Esophagus muscularis mucosa (tissue), 4 donors: ENCODE measurements at regions not wholly inside any gene's neighbourhood (a gene's known extent, or its start where the extent isn't known, plus 50 kb on each side); places are given as distances from the start of the nearest gene placed in this dataset.

Experiments used
- DNase-seq: peaks from one replicate; pipeline ENCODE4 v3.0.0-alpha.2; 2017; ENCODE audit errors: extremely low spot score
- H3K27ac ChIP-seq, 4 donors: fragments of 200-600 bp; sonication (generic); replicated peaks in 1 of 4; 1 replicate in 3 of 4; 2 replicates in 1 of 4; pipeline ENCODE4 v1.5.1; 2016 to 2019; ENCODE audit warnings: mild to moderate bottlenecking in 1 of 4
- H3K27me3 ChIP-seq, 4 donors: fragments of 200-600 bp; sonication (generic); one replicate each; pipeline versions ENCODE4 v1.5.1 to v1.6.0; 2016 to 2019
- H3K36me3 ChIP-seq, 4 donors: fragments of 200-600 bp; sonication (generic); one replicate each; pipeline ENCODE4 v1.5.1; 2016 to 2019
- H3K4me1 ChIP-seq, 4 donors: fragments of 200-600 bp; sonication (generic); one replicate each; pipeline ENCODE4 v1.5.1; 2016 to 2019
- H3K4me3 ChIP-seq, 4 donors: fragments of 200-600 bp; sonication (generic); 1 replicate in 2 of 4; 2 replicates in 2 of 4; pipeline ENCODE4 v1.5.1; 2016 to 2019; ENCODE audit warnings: mild to moderate bottlenecking in 4 of 4, moderate library complexity in 1 of 4
- H3K9me3 ChIP-seq, 4 donors: fragments of 200-600 bp; sonication (generic); 1 replicate in 3 of 4; 2 replicates in 1 of 4; pipeline ENCODE4 v1.5.1; 2016 to 2019
- CTCF ChIP-seq, 3 experiments: fragments of 200-600 bp in 2 of 3; fragments of 450-650 bp in 1 of 3; sonication (generic) in 2 of 3; IDR thresholded peaks; one replicate each; pipeline ENCODE4 v1.5.1; 2017 to 2019; ENCODE audit warnings: antibody characterized with exemption in 3 of 3, mild to moderate bottlenecking in 2 of 3, moderate library complexity in 1 of 3
- EP300 ChIP-seq: sonication (generic); formaldehyde crosslinking; IDR thresholded peaks from one replicate; pipeline ENCODE4 v1.6.1; 2017; ENCODE audit warnings: antibody characterized with exemption
- POLR2A ChIP-seq: fragments of 450-650 bp; IDR thresholded peaks from one replicate; pipeline ENCODE4 v1.6.1; 2017; ENCODE audit warnings: antibody characterized with exemption, moderate library complexity, mild to moderate bottlenecking, low read depth
- POLR2AphosphoS5 ChIP-seq, 2 donors: sonication (generic); formaldehyde crosslinking; IDR thresholded peaks; one replicate each; pipeline ENCODE4 v1.6.1; 2017; ENCODE audit warnings: antibody characterized with exemption in 2 of 2
- WGBS: methylation state at CpG from one replicate; pipeline ENCODE4 v1.1.5; 2018; 5-methylcytosine and 5-hydroxymethylcytosine counted together
- intact Hi-C: fragments of 100-400 bp; cut with DNase I; formaldehyde crosslinking; loops from one replicate; pipeline ENCODE4 v1.15.1; 2023

GRCh38 chr6:153275997-153276396 is 144.9 kb upstream of the RGS17 start:
- DNase-seq, result no peak
- 84% methylated on average over 3 of the region's 3 CpGs for WGBS

GRCh38 chr6:153272201-153272980 is 141.3 kb upstream of the RGS17 start:
- H3K4me3 ChIP-seq, result no peak overlapping the region
- no peak for DNase-seq
- 69% methylated on average over 5 of the region's 5 CpGs for WGBS
- H3K27me3 ChIP-seq, result no peaks in the 10 kb centered on the region
- no peak overlapping the region for H3K27ac ChIP-seq
- no peak for TF ChIP-seq CTCF (IDR thresholded peaks at IDR 0.05)
- no peak for TF ChIP-seq EP300
- TF ChIP-seq POLR2AphosphoS5 (IDR thresholded peaks at IDR 0.05), result no peak
- no peak for TF ChIP-seq POLR2A
- H3K9me3 ChIP-seq, result peaks cover 0 to 4% (median 0%) of the 10 kb centered on the region in 4 donors
- intact Hi-C loops, result no loop called here
- no peaks in the 10 kb centered on the region for H3K36me3 ChIP-seq
- H3K4me1 ChIP-seq, result no peaks in the 10 kb centered on the region

More at GRCh38 chr6:153275997-153276396, 144.9 kb upstream of the RGS17 start:
- H3K4me1 ChIP-seq, result no peaks in the 10 kb centered on the region
- intact Hi-C loops, result no loop called here
- TF ChIP-seq POLR2AphosphoS5 (IDR thresholded peaks at IDR 0.05) (no peak), EP300 (no peak), CTCF (IDR thresholded peaks at IDR 0.05) (no peak), POLR2A (no peak)
- no peaks in the 10 kb centered on the region for H3K27me3 ChIP-seq
- H3K27ac ChIP-seq, result no peak overlapping the region
- no peaks in the 10 kb centered on the region for H3K36me3 ChIP-seq
- H3K4me3 ChIP-seq, result no peak overlapping the region
- peaks cover 0 to 4% (median 0%) of the 10 kb centered on the region in 4 donors for H3K9me3 ChIP-seq

GRCh38 chr6:153263489-153263888 is 132.4 kb upstream of the RGS17 start:
- no peaks in the 10 kb centered on the region for H3K9me3 ChIP-seq
- no peaks in the 10 kb centered on the region for H3K27me3 ChIP-seq
- no peak overlapping the region for H3K4me3 ChIP-seq
- H3K4me1 ChIP-seq, result no peaks in the 10 kb centered on the region
- no peak for TF ChIP-seq POLR2A
- TF ChIP-seq POLR2AphosphoS5 (IDR thresholded peaks at IDR 0.05), result no peak
- no peak for TF ChIP-seq CTCF (IDR thresholded peaks at IDR 0.05)
- TF ChIP-seq EP300, result no peak
- H3K36me3 ChIP-seq, result no peaks in the 10 kb centered on the region
- DNase-seq, result no peak
- no peak overlapping the region for H3K27ac ChIP-seq
- intact Hi-C loops, result no loop called here
- 79% methylated on average over 5 of the region's 5 CpGs for WGBS

GRCh38 chr6:153251326-153251725 is 120.2 kb upstream of the RGS17 start:
- TF ChIP-seq POLR2AphosphoS5 (IDR thresholded peaks at IDR 0.05) (no peak), POLR2A (no peak), EP300 (no peak), CTCF (IDR thresholded peaks at IDR 0.05) (no peak)
- no peak for DNase-seq
- Histone ChIP-seq H3K27me3 (no peaks in the 10 kb centered on the region), H3K4me1 (no peaks in the 10 kb centered on the region), H3K9me3 (no peaks in the 10 kb centered on the region), H3K36me3 (no peaks in the 10 kb centered on the region), H3K4me3 (no peak overlapping the region), H3K27ac (no peak overlapping the region)
- intact Hi-C loops, result no loop called here

GRCh38 chr6:153237670-153238069 is 106.6 kb upstream of the RGS17 start:
- 54% methylated on average over 3 of the region's 3 CpGs for WGBS
- peaks cover 0 to 4% (median 0%) of the 10 kb centered on the region in 4 donors for H3K9me3 ChIP-seq
- TF ChIP-seq EP300 (no peak), CTCF (IDR thresholded peaks at IDR 0.05) (no peak)
- no peak overlapping the region for H3K4me3 ChIP-seq
- DNase-seq, result no peak
- intact Hi-C loops, result no loop called here
- no peak overlapping the region for H3K27ac ChIP-seq
- no peaks in the 10 kb centered on the region for H3K36me3 ChIP-seq
- no peaks in the 10 kb centered on the region for H3K4me1 ChIP-seq
- no peaks in the 10 kb centered on the region for H3K27me3 ChIP-seq
